MM.1S (cell line): ENCODE measurements at regions not wholly inside any gene's neighbourhood (a gene's known extent, or its start where the extent isn't known, plus 50 kb on each side); places are given as distances from the start of the nearest gene placed in this dataset.

Experiments
- EZH2phosphoT487 ChIP-seq: fragments of 300-600 bp; sonication (generic); IDR thresholded peaks from 2 replicates; pipeline ENCODE4 v1.6.1; 2018; ENCODE audit warnings: antibody characterized with exemption, low read length
- TF ChIP-seq, protein P1 (sequence below): fragments of 300-600 bp; sonication (generic); IDR thresholded peaks from 2 replicates; pipeline ENCODE4 v1.5.1; 2016; ENCODE audit warnings: antibody characterized with exemption, low read length, mixed read lengths

- TF ChIP-seq, protein P1, sequence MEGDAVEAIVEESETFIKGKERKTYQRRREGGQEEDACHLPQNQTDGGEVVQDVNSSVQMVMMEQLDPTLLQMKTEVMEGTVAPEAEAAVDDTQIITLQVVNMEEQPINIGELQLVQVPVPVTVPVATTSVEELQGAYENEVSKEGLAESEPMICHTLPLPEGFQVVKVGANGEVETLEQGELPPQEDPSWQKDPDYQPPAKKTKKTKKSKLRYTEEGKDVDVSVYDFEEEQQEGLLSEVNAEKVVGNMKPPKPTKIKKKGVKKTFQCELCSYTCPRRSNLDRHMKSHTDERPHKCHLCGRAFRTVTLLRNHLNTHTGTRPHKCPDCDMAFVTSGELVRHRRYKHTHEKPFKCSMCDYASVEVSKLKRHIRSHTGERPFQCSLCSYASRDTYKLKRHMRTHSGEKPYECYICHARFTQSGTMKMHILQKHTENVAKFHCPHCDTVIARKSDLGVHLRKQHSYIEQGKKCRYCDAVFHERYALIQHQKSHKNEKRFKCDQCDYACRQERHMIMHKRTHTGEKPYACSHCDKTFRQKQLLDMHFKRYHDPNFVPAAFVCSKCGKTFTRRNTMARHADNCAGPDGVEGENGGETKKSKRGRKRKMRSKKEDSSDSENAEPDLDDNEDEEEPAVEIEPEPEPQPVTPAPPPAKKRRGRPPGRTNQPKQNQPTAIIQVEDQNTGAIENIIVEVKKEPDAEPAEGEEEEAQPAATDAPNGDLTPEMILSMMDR, result no peak
- no peak for TF ChIP-seq EZH2phosphoT487
Observed at GRCh38 chr14:34003691-34004090, 52.8 kb upstream of the EGLN3 start.
